Small intestine (tissue), 7 donors: ENCODE measurements at regions not wholly inside any gene's neighbourhood (a gene's known extent, or its start where the extent isn't known, plus 50 kb on each side); places are given as distances from the start of the nearest gene placed in this dataset.

Source experiments
- DNase-seq, 2 donors: peaks; one replicate each; pipeline versions ENCODE4 v3.0.0 to v3.0.0-alpha.2; 2013
- FAIRE-seq: peaks from 2 replicates; lab custom pipeline; 2012; peaks lifted over from hg19 to GRCh38; lab: Jason Lieb, UNC
- H3K27ac ChIP-seq, 3 donors: one replicate each; pipeline ENCODE4 v1.5.1; 2013; ENCODE audit warnings: low read length in 2 of 3, mild to moderate bottlenecking in 2 of 3, control low read depth in 1 of 3, inconsistent platforms in 1 of 3, low read depth in 1 of 3, moderate library complexity in 1 of 3
- H3K27me3 ChIP-seq, 3 donors: one replicate each; pipeline ENCODE4 v1.6.1; 2013; ENCODE audit warnings: low read length in 3 of 3, inconsistent platforms in 1 of 3; ENCODE audit not compliant: control insufficient read depth in 3 of 3, insufficient read depth in 3 of 3
- H3K36me3 ChIP-seq, 3 donors: one replicate each; pipeline ENCODE4 v1.6.1; 2013; ENCODE audit warnings: low read length in 3 of 3, inconsistent platforms in 1 of 3, low read depth in 1 of 3, mild to moderate bottlenecking in 1 of 3, moderate library complexity in 1 of 3; ENCODE audit not compliant: control insufficient read depth in 3 of 3, insufficient read depth in 2 of 3
- H3K4me1 ChIP-seq, 3 donors: one replicate each; pipeline ENCODE4 v1.6.1; 2013; ENCODE audit warnings: low read length in 2 of 3, inconsistent platforms in 1 of 3, low read depth in 1 of 3, mild to moderate bottlenecking in 1 of 3, moderate library complexity in 1 of 3; ENCODE audit not compliant: control insufficient read depth in 3 of 3, insufficient read depth in 2 of 3
- H3K4me3 ChIP-seq, 3 donors: one replicate each; pipeline ENCODE4 v1.5.1; 2013; ENCODE audit warnings: low read length in 3 of 3, control low read depth in 1 of 3, inconsistent platforms in 1 of 3, low read depth in 1 of 3, mild to moderate bottlenecking in 1 of 3, moderate library complexity in 1 of 3
- H3K9me3 ChIP-seq, 2 donors: one replicate each; pipeline ENCODE4 v1.6.1; 2013; ENCODE audit warnings: low read depth in 1 of 2, low read length in 1 of 2; ENCODE audit not compliant: control insufficient read depth in 2 of 2, insufficient read depth in 1 of 2
- WGBS, 3 donors: extraction: QIAGEN DNeasy Blood & Tissue Kit; methylation state at CpG; one replicate each; pipeline ENCODE4 v1.1.7; 2013; 5-methylcytosine and 5-hydroxymethylcytosine counted together
- donor health status: healthy with polysubstance abuse.
- donor health status: control.
- donor health status: control.
- donor health status: Bipolar disorder and iron deficiency.
- donor health status: healthy.

GRCh38 chr10:125455855-125456254 lies 227.1 kb downstream of the TEX36 start:
- 38 to 48% (median 44%) methylated on average over 3 of the region's 3 CpGs for WGBS, 3 donors
- H3K27me3 ChIP-seq = peaks cover 0 to 2% (median 0%) of the 10 kb centered on the region in 3 donors
- no peak for FAIRE-seq
- no peaks in the 10 kb centered on the region for H3K36me3 ChIP-seq
- H3K4me3 ChIP-seq = no peak overlapping the region
- no peaks in the 10 kb centered on the region for H3K4me1 ChIP-seq
- DNase-seq = no peak
- no peak overlapping the region for H3K27ac ChIP-seq
- no peaks in the 10 kb centered on the region for H3K9me3 ChIP-seq

- no peak for FAIRE-seq
- H3K4me1 ChIP-seq = no peaks in the 10 kb centered on the region
- no peaks in the 10 kb centered on the region for H3K9me3 ChIP-seq
- no peak for DNase-seq
- H3K36me3 ChIP-seq = no peaks in the 10 kb centered on the region
- peaks cover 0 to 2% (median 0%) of the 10 kb centered on the region in 3 donors for H3K27me3 ChIP-seq
- WGBS, 3 donors = 26 to 50% (median 42%) methylated on average over 2 of the region's 2 CpGs
- H3K27ac ChIP-seq = no peak overlapping the region
- H3K4me3 ChIP-seq = no peak overlapping the region
Measured at GRCh38 chr10:125455431-125455830, 227.5 kb downstream of the TEX36 start.

- FAIRE-seq (no peak), DNase-seq (no peak)
- Histone ChIP-seq H3K9me3 (no peaks in the 10 kb centered on the region), H3K4me1 (no peaks in the 10 kb centered on the region), H3K27ac (no peak overlapping the region), H3K36me3 (no peaks in the 10 kb centered on the region), H3K27me3 (peaks cover 0 to 2% (median 0%) of the 10 kb centered on the region in 3 donors), H3K4me3 (no peak overlapping the region)
- 61 to 70% (median 69%) methylated on average over 10 of the region's 10 CpGs for WGBS, 3 donors
Measured at GRCh38 chr10:125451319-125451718, 231.6 kb downstream of the TEX36 start.

- DNase-seq = no peak
- H3K36me3 ChIP-seq = no peaks in the 10 kb centered on the region
- no peak for FAIRE-seq
- H3K4me3 ChIP-seq = no peak overlapping the region
- H3K9me3 ChIP-seq = no peaks in the 10 kb centered on the region
- H3K27ac ChIP-seq = no peak overlapping the region
- peaks cover 0 to 2% (median 0%) of the 10 kb centered on the region in 3 donors for H3K27me3 ChIP-seq
- 77 to 88% (median 86%) methylated on average over 4 of the region's 4 CpGs for WGBS, 3 donors
- H3K4me1 ChIP-seq = no peaks in the 10 kb centered on the region
Measured at GRCh38 chr10:125450218-125450617, 232.7 kb downstream of the TEX36 start.

GRCh38 chr10:125449571-125449970 lies 233.4 kb downstream of the TEX36 start:
- 85 to 90% (median 90%) methylated on average over 9 of the region's 9 CpGs for WGBS, 3 donors
- Histone ChIP-seq H3K4me1 (no peaks in the 10 kb centered on the region), H3K9me3 (no peaks in the 10 kb centered on the region), H3K4me3 (no peak overlapping the region), H3K27ac (no peak overlapping the region), H3K36me3 (no peaks in the 10 kb centered on the region), H3K27me3 (peaks cover 0 to 2% (median 0%) of the 10 kb centered on the region in 3 donors)
- DNase-seq = no peak
- no peak for FAIRE-seq

- Histone ChIP-seq H3K27ac (no peak overlapping the region), H3K27me3 (no peaks in the 10 kb centered on the region), H3K4me1 (no peaks in the 10 kb centered on the region), H3K9me3 (no peaks in the 10 kb centered on the region), H3K36me3 (no peaks in the 10 kb centered on the region), H3K4me3 (no peak overlapping the region)
- DNase-seq = peak; percentile 7 to 19
- WGBS, 3 donors = 16 to 21% (median 17%) methylated on average over 5 of the region's 5 CpGs
- FAIRE-seq = no peak
Measured at GRCh38 chr10:125448596-125448995, 234.4 kb downstream of the TEX36 start.

- Histone ChIP-seq H3K27me3 (no peaks in the 10 kb centered on the region), H3K27ac (no peak overlapping the region), H3K4me1 (no peaks in the 10 kb centered on the region), H3K36me3 (no peaks in the 10 kb centered on the region), H3K4me3 (no peak overlapping the region), H3K9me3 (no peaks in the 10 kb centered on the region)
- DNase-seq (no peak), FAIRE-seq (no peak)
- WGBS, 3 donors = 72 to 83% (median 77%) methylated on average over 9 of the region's 9 CpGs
Measured at GRCh38 chr10:125444790-125445189, 238.2 kb downstream of the TEX36 start.

- H3K36me3 ChIP-seq = no peaks in the 10 kb centered on the region
- peaks cover 0 to under 1% (median 0%) of the 10 kb centered on the region in 3 donors for H3K27me3 ChIP-seq
- DNase-seq (peak in 1 of 2 donors; percentile 4), FAIRE-seq (no peak)
- no peak overlapping the region for H3K27ac ChIP-seq
- no peaks in the 10 kb centered on the region for H3K9me3 ChIP-seq
- H3K4me1 ChIP-seq = no peaks in the 10 kb centered on the region
- H3K4me3 ChIP-seq = no peak overlapping the region
- 77 to 88% (median 85%) methylated on average over 13 of the region's 13 CpGs for WGBS, 3 donors
Measured at GRCh38 chr10:125442856-125443540, 240.0 kb downstream of the TEX36 start.

GRCh38 chr10:125441151-125441550 lies 241.8 kb downstream of the TEX36 start:
- H3K9me3 ChIP-seq = no peaks in the 10 kb centered on the region
- no peaks in the 10 kb centered on the region for H3K36me3 ChIP-seq
- H3K27ac ChIP-seq = no peak overlapping the region
- no peak for DNase-seq
- no peak overlapping the region for H3K4me3 ChIP-seq
- no peaks in the 10 kb centered on the region for H3K4me1 ChIP-seq
- WGBS, 3 donors = 61 to 73% (median 64%) methylated on average over 4 of the region's 4 CpGs
- peaks cover 0 to 3% (median 0%) of the 10 kb centered on the region in 3 donors for H3K27me3 ChIP-seq
- no peak for FAIRE-seq
